CD4-positive, alpha-beta T cell treated with Interleukin-1 beta for 1 hour (primary cell): ENCODE measurements at regions not wholly inside any gene's neighbourhood (a gene's known extent, or its start where the extent isn't known, plus 50 kb on each side); places are given as distances from the start of the nearest gene placed in this dataset.

Experiments
- DNase-seq, 2 donors: peaks; one replicate each; pipeline ENCODE4 v3.0.0-alpha.2; 2020 to 2022

GRCh38 chr3:23665741-23666140, 140.0 kb upstream of the UBE2E1 start:
- DNase-seq = no peak

GRCh38 chr3:23666818-23667217, 138.9 kb upstream of the UBE2E1 start:
- no peak for DNase-seq

GRCh38 chr3:23667536-23668429, 138.0 kb upstream of the UBE2E1 start:
- no peak for DNase-seq

- no peak for DNase-seq
Measured at GRCh38 chr3:23668430-23668904, 137.3 kb upstream of the UBE2E1 start.

- no peak for DNase-seq
Measured at GRCh38 chr3:23669541-23670255, 136.1 kb upstream of the UBE2E1 start.

DNA sequence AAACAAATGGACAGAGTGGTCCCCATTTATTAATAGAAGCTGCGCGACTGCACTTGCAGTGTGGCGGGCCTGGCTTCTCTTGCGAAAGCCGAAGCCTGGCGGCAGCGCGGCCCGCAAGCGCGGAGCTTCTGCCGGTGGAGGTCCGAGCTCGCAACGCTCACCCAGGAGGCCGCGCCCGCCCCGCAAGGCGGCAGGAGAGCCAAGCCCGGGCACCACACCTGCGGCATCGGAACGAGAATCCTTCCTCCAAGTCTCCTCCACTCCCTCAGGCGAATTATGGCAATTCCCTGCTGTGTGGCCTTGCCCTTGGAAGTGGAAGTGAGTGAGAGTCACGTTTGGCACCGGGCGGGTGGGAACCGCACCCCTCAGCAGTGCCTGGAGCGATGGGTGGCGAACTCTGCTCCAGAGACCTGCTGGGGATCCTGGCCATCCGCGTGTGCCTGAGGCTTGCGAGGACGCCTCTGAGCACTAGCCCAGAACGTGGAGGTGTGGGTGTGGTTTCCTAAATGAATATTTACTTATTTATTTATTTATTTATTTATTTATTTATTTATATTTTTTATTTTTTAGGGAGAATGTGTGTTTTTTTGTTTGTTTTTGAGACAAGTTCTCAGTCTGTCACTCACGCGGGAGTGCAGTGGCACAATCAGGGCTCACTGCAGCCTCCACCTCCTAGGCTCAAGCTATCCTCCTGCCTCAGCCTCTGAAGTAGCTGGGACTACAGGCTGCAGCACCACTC, 133.7 kb upstream of the UBE2E1 start:
- DNase-seq = no peak

GRCh38 chr3:23672628-23673027, 133.1 kb upstream of the UBE2E1 start:
- no peak for DNase-seq

DNA sequence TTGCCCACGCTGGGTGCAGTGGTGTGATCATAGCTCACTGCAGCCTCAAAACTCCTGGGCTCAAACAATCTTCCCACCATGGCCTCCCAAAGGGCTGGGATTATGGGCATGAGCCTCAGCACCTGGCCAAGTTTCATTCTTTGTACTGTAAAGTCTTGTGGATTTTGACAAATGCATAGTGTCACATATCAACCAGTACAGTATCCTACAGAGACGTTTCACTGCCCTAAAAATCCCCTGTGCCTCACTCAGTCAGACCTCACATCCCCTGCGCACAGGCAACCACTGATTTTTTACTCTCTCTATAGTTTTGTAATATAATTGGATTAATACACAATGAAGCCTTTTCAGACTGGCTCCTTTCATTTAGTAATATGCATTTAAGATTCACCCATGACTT, 130.7 kb upstream of the UBE2E1 start:
- DNase-seq = no peak

DNA sequence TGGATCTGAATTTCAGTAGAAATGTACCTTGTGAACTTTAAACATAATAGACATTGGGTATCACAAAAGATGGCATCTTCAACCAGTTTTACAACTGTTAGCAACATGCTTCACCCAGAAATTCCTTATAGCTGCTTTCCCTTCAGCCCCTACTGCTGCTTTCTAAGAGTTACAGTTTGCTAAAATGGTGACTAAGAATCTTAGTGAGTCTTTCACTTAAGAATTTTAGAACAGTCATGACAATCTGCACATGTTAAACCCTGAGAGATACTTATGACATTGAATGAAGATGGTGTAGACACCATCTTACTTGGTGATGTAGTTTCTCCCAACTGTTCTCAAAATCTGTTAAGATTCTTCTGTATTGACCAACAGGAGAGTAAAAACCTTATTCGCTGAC, 129.7 kb upstream of the UBE2E1 start:
- DNase-seq = no peak

GRCh38 chr3:23682646-23683045, 123.1 kb upstream of the UBE2E1 start:
- no peak for DNase-seq

- DNase-seq = peak in 1 of 2 donors; percentile 24
Measured at GRCh38 chr3:23685541-23686258, 120.1 kb upstream of the UBE2E1 start.

GRCh38 chr3:23686519-23686918, 119.2 kb upstream of the UBE2E1 start:
- DNase-seq = no peak

DNA sequence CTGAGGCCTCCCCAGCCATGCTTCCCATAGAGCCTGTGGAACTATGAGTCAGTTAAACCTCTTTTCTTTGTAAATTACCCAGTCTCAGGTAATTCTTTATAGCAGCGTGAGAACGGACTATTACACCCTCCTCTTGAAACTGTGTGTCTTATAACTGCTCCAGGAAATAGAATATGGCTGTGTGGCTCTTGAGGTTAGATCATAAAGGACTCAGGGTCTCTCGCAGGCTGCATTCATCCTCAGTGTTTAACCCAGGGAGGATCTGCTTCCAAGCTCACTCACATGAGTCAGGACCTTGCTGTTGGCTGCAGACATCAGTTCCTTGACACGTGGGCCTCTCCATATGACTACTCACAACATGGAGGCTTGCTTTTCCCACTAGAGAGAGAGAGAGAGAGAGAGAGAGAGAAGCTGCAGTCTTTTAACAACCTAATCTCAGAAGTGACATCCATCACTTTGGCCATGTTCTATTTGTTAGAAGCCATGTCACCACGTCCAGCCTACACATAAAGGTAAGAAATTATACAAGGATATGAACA, 114.3 kb upstream of the UBE2E1 start:
- DNase-seq = no peak

- DNase-seq = no peak
Measured at GRCh38 chr3:23696842-23697241, 108.9 kb upstream of the UBE2E1 start.

GRCh38 chr3:23697416-23697815, 108.3 kb upstream of the UBE2E1 start:
- DNase-seq = no peak

DNA sequence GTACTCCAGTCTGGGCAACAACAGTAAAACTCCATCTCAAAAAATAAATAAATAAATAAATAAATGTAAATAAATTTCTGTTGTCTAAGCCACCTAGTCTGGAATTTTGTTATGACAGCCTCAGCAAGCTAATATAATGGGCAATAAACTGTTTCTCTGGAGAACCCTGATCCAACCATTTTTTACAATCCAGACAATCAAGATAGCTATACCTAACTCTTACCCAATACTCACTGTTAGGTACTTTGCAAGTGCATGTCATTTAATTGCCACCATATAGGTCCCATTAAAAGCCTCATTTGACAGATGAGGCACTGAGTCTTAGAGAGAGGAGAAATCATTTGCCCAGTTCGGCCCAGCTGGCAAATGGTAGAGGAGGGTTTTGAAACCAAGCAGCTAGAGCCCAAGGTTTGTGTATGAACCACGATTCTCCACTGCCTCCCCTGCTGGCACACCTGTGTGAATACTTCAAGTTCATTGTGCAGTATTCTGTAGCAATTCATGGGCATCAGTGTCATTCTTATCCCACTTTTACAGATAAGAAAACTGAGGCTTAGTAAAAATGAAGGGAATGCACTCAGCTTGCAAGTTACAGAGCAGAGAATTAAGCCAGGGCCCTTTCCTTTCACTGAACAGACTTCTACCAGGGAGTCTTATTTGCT, 107.0 kb upstream of the UBE2E1 start:
- no peak for DNase-seq

GRCh38 chr3:23700616-23701015, 105.1 kb upstream of the UBE2E1 start:
- no peak for DNase-seq

DNA sequence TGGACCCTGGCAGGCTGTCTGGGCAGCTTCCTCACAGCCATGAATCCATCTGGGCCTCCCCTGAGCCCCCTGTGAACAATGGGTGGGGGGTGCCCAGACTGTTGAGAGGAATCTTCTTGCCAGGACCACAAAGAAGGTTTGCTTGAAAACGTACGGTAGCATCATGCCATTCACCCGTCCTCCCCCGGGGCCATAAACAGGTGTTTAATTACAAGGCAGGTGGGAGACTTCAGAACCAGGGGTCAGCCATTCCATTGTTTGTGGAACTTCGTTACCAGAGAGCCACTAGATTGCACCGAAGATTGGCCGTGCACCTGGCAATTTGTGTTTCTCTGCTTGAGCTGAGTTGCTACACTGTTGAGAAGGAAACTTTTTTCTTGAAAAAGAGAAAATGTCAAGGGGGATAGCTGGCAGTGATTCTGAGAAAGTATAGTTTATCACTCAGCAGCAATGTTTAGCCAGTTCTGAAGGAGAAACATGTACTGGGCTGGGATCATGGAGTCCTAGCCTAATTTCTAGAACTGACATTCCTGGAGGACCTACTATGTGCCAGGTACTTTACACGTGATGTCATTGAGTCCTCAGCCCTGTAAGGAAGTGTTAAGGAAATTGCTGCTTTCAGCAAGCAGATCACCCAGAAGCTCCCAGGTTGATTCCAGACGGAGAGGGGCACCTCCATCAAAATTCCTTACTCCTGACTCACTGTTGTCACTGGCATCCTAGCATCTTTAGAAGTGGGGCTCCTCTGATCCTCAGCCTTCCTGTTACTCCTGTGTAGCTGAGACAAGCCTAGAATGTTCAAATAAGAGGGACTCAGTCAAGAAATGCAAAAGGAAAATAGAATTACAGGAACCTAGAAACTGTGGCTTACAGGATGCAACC, 103.8 kb upstream of the UBE2E1 start:
- DNase-seq = no peak

- no peak for DNase-seq
Measured at GRCh38 chr3:23704298-23704697, 101.5 kb upstream of the UBE2E1 start.

DNA sequence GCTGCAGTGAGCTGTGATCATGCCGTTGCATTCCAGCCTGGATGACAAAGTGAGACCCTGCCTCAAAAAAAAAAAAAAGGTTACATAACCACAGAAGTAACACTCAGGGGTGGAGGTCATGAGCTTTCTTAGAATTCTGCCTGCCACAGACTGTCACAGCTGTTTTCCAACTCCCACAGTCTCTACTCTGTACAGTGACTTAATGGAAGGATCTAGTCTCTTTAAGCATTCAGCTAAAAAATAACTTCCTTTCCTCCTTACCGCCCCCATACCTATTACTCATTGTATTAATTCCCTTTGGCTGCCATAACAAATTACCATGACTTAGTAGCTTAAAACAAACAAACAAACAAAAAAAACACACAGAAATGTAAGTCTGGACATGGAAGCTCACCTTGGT, 99.6 kb upstream of the UBE2E1 start:
- DNase-seq = no peak

GRCh38 chr3:23709987-23710386, 95.8 kb upstream of the UBE2E1 start:
- no peak for DNase-seq
